ENCODE measurements at regions not wholly inside any gene's neighbourhood (a gene's known extent, or its start where the extent isn't known, plus 50 kb on each side); places are given as distances from the start of the nearest gene placed in this dataset.

GRCh38 chr10:62671104-62671503 is 133.4 kb upstream of the ADO start:
- H3K4me1 ChIP-seq (ENCODE audit: control insufficient read depth, extremely low read depth, insufficient read depth, low read length) = no peaks in the 10 kb centered on the region
- no peak overlapping the region for H3K4me3 ChIP-seq (replicated peaks in 1 of 3; ENCODE audit: insufficient read depth in 1 of 3, low read depth in 1 of 3, low read length in 3 of 3)
- intact Hi-C loops (cut with micrococcal nuclease) (no loop called here), dilution Hi-C loops (cut with MboI; ENCODE audit: extremely low pct_ligation_motif_present, low sequenced_read_pairs) (no loop called here)
- H3K36me3 ChIP-seq (ENCODE audit: control insufficient read depth in 2 of 2, extremely low read depth in 1 of 2, insufficient read depth in 2 of 2, low read length in 2 of 2) = no peaks in the 10 kb centered on the region
- peaks cover 2% of the 10 kb centered on the region for H3K9me1 ChIP-seq (replicated peaks; ENCODE audit: control insufficient read depth, extremely low read depth, insufficient read depth, low read length)
- H2AFZ ChIP-seq (ENCODE audit: low read depth, low read length) = no peak overlapping the region
- TF ChIP-seq GATA2 (IDR thresholded peaks at IDR 0.05; ENCODE audit: insufficient read depth, insufficient read length, low read depth, low read length) (no peak), POLR2AphosphoS5 (IDR thresholded peaks at IDR 0.05; ENCODE audit: insufficient read depth, low read depth, low read length) (no peak), FOS (IDR thresholded peaks at IDR 0.05; ENCODE audit: borderline replicate concordance, insufficient read depth, low read length) (no peak), EZH2 (IDR thresholded peaks at IDR 0.05; ENCODE audit: borderline replicate concordance, low read depth, low read length, severe bottlenecking) (no peak), POLR2A (IDR thresholded peaks at IDR 0.05; ENCODE audit: low read depth, low read length) (no peak), MYC (IDR thresholded peaks at IDR 0.05; ENCODE audit: low read depth, low read length) (no peak), MAX (IDR thresholded peaks at IDR 0.05; ENCODE audit: insufficient read depth, insufficient read length) (no peak), JUN (IDR thresholded peaks at IDR 0.05; ENCODE audit: borderline replicate concordance, insufficient read depth, insufficient read length, low read depth) (no peak)
- TF ChIP-seq, protein P1, sequence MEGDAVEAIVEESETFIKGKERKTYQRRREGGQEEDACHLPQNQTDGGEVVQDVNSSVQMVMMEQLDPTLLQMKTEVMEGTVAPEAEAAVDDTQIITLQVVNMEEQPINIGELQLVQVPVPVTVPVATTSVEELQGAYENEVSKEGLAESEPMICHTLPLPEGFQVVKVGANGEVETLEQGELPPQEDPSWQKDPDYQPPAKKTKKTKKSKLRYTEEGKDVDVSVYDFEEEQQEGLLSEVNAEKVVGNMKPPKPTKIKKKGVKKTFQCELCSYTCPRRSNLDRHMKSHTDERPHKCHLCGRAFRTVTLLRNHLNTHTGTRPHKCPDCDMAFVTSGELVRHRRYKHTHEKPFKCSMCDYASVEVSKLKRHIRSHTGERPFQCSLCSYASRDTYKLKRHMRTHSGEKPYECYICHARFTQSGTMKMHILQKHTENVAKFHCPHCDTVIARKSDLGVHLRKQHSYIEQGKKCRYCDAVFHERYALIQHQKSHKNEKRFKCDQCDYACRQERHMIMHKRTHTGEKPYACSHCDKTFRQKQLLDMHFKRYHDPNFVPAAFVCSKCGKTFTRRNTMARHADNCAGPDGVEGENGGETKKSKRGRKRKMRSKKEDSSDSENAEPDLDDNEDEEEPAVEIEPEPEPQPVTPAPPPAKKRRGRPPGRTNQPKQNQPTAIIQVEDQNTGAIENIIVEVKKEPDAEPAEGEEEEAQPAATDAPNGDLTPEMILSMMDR (IDR thresholded peaks at IDR 0.05; ENCODE audit: extremely low read depth in 1 of 2, insufficient read depth in 1 of 2, low read depth in 1 of 2, low read length in 2 of 2) = no peak
- no peak overlapping the region for H3K27ac ChIP-seq (ENCODE audit: insufficient read depth, low read depth, low read length)
- H3K27me3 ChIP-seq (ENCODE audit: control insufficient read depth in 2 of 2, insufficient read depth in 2 of 2, low read length in 2 of 2) = no peaks in the 10 kb centered on the region
- no peaks in the 10 kb centered on the region for H3K9me3 ChIP-seq (replicated peaks; ENCODE audit: control insufficient read depth, insufficient read depth, low read length)
- FAIRE-seq (no peak), DNase-seq (ENCODE audit: low read depth, low spot score) (no peak)
- no peak overlapping the region for H3K9ac ChIP-seq (replicated peaks; ENCODE audit: extremely low read depth, insufficient read depth, low read length)
- CTCF ChIA-PET = no interaction called here
- BruUV-seq (replicated peaks) = no TSS peak
- no peaks in the 10 kb centered on the region for H3K79me2 ChIP-seq (ENCODE audit: control insufficient read depth, insufficient read depth, low read length)
- H3K4me2 ChIP-seq (ENCODE audit: insufficient read depth, low read length) = no peak overlapping the region
- POLR2A ChIA-PET = interaction anchor here (0.6 kb wide), 1 partner anchor 387 kb away, joined by 4 read pairs; no protein-coding TSS in a partner anchor
- H4K20me1 ChIP-seq (replicated peaks; ENCODE audit: control insufficient read depth, extremely low read depth, insufficient read depth, low read length) = no peaks in the 10 kb centered on the region
